H9 (cell line): ENCODE measurements at regions not wholly inside any gene's neighbourhood (a gene's known extent, or its start where the extent isn't known, plus 50 kb on each side); places are given as distances from the start of the nearest gene placed in this dataset.

Source experiments
- DNase-seq: peaks from one replicate; pipeline ENCODE4 v3.0.0-alpha.2; 2017
- H2AFZ ChIP-seq: one replicate; pipeline ENCODE4 v1.6.1; 2013; ENCODE audit warnings: mild to moderate bottlenecking, low read length, control low read depth, moderate library complexity
- H2AK5ac ChIP-seq: 2 replicates; pipeline ENCODE4 v1.6.1; 2013; ENCODE audit warnings: low read length, control low read depth, mixed read lengths; ENCODE audit not compliant: insufficient read length
- H2BK120ac ChIP-seq: one replicate; pipeline ENCODE4 v1.6.1; 2013; ENCODE audit warnings: low read depth, mild to moderate bottlenecking, low read length, control low read depth, inconsistent platforms; ENCODE audit not compliant: poor library complexity, severe bottlenecking
- H2BK12ac ChIP-seq: 2 replicates; pipeline ENCODE4 v1.6.1; 2013; ENCODE audit warnings: low read length, control low read depth, mixed read lengths, low read depth; ENCODE audit not compliant: insufficient read length
- H2BK15ac ChIP-seq: 2 replicates; pipeline ENCODE4 v1.6.1; 2013; ENCODE audit warnings: low read depth, low read length, control low read depth
- H2BK20ac ChIP-seq: one replicate; pipeline ENCODE4 v1.6.1; 2013; ENCODE audit warnings: low read depth, mild to moderate bottlenecking, low read length, control low read depth, inconsistent platforms; ENCODE audit not compliant: poor library complexity, severe bottlenecking
- H2BK5ac ChIP-seq: 2 replicates; pipeline ENCODE4 v1.6.1; 2013; ENCODE audit warnings: low read length, control low read depth, mixed read lengths; ENCODE audit not compliant: insufficient read length
- H3K14ac ChIP-seq: 2 replicates; pipeline ENCODE4 v1.6.1; 2013; ENCODE audit warnings: low read length, control low read depth; ENCODE audit not compliant: insufficient read depth
- H3K18ac ChIP-seq: 2 replicates; pipeline ENCODE4 v1.6.1; 2013; ENCODE audit warnings: low read depth, mild to moderate bottlenecking, mixed read lengths, low read length, control low read depth; ENCODE audit not compliant: insufficient read length
- H3K23ac ChIP-seq: 2 replicates; pipeline ENCODE4 v1.6.1; 2013; ENCODE audit warnings: low read length, control low read depth, mixed read lengths, low read depth; ENCODE audit not compliant: insufficient read length
- H3K23me2 ChIP-seq: 2 replicates; pipeline ENCODE4 v1.6.1; 2013; ENCODE audit warnings: low read depth, mild to moderate bottlenecking, mixed read lengths, low read length, control low read depth; ENCODE audit not compliant: insufficient read length, poor library complexity, severe bottlenecking
- H3K27ac ChIP-seq: 2 replicates; pipeline ENCODE4 v1.5.1; 2013; ENCODE audit warnings: low read length, control low read depth, mixed read lengths, low read depth; ENCODE audit not compliant: insufficient read length
- H3K27me3 ChIP-seq: 2 replicates; pipeline ENCODE4 v1.6.1; 2013; ENCODE audit warnings: low read length, control low read depth, inconsistent platforms; ENCODE audit not compliant: insufficient read depth
- H3K4ac ChIP-seq: 2 replicates; pipeline ENCODE4 v1.6.1; 2013; ENCODE audit warnings: low read depth, mild to moderate bottlenecking, control low read depth, inconsistent platforms, low read length, moderate library complexity
- H3K4me1 ChIP-seq: 2 replicates; pipeline ENCODE4 v1.6.1; 2013; ENCODE audit warnings: low read length, control low read depth, inconsistent platforms; ENCODE audit not compliant: insufficient read depth
- H3K4me2 ChIP-seq: 2 replicates; pipeline ENCODE4 v1.6.1; 2013; ENCODE audit warnings: low read length, control low read depth, mixed read lengths; ENCODE audit not compliant: insufficient read length, insufficient read depth
- H3K56ac ChIP-seq: 2 replicates; pipeline ENCODE4 v1.6.1; 2013; ENCODE audit warnings: low read depth, mild to moderate bottlenecking, mixed read lengths, low read length, control low read depth; ENCODE audit not compliant: insufficient read length
- H3K79me1 ChIP-seq: 2 replicates; pipeline ENCODE4 v1.6.1; 2013; ENCODE audit warnings: low read depth, mild to moderate bottlenecking, moderate library complexity, low read length, control low read depth, inconsistent platforms; ENCODE audit not compliant: insufficient read depth, poor library complexity, severe bottlenecking
- H3K79me2 ChIP-seq: 2 replicates; pipeline ENCODE4 v1.6.1; 2013; ENCODE audit warnings: low read length, control low read depth, inconsistent platforms; ENCODE audit not compliant: insufficient read depth
- H3K9ac ChIP-seq: 2 replicates; pipeline ENCODE4 v1.6.1; 2013; ENCODE audit warnings: low read length, control low read depth, mixed read lengths; ENCODE audit not compliant: insufficient read length; ENCODE audit errors: extremely low read depth
- H3K9me3 ChIP-seq: one replicate; pipeline ENCODE4 v1.6.1; 2013; ENCODE audit warnings: low read depth, low read length, inconsistent platforms; ENCODE audit not compliant: control insufficient read depth
- H3T11ph ChIP-seq: one replicate; pipeline ENCODE4 v1.6.1; 2013; ENCODE audit warnings: mild to moderate bottlenecking, low read length, control low read depth, inconsistent platforms
- H4K20me1 ChIP-seq: one replicate; pipeline ENCODE4 v1.6.1; 2013; ENCODE audit not compliant: control insufficient read depth, insufficient read length, insufficient read depth
- H4K5ac ChIP-seq: 2 replicates; pipeline ENCODE4 v1.6.1; 2013; ENCODE audit warnings: low read depth, mild to moderate bottlenecking, mixed read lengths, low read length, control low read depth; ENCODE audit not compliant: insufficient read length
- H4K8ac ChIP-seq: replicated peaks from 2 replicates; pipeline ENCODE4 v1.6.1; 2013; ENCODE audit warnings: low read length, control low read depth, mixed read lengths, low read depth; ENCODE audit not compliant: insufficient read length
- H4K91ac ChIP-seq: 2 replicates; pipeline ENCODE4 v1.6.1; 2013; ENCODE audit warnings: low read depth, mild to moderate bottlenecking, moderate library complexity, mixed read lengths, low read length, control low read depth; ENCODE audit not compliant: insufficient read length
- H3K27ac Mint-ChIP-seq, 3 experiments: 2 replicates in 2 of 3; 3 replicates in 1 of 3; pipeline ENCODE4 v1.8.0; 2020 to 2021; ENCODE audit warnings: mixed read lengths in 3 of 3, mild to moderate bottlenecking in 1 of 3, moderate library complexity in 1 of 3
- H3K27me3 Mint-ChIP-seq: 2 replicates; pipeline ENCODE4 v1.8.0; 2021; ENCODE audit warnings: low read depth, mild to moderate bottlenecking, moderate library complexity, mixed read lengths
- H3K36me3 Mint-ChIP-seq, 3 experiments: 2 replicates in 2 of 3; 3 replicates in 1 of 3; pipeline ENCODE4 v1.8.0; 2020 to 2021; ENCODE audit warnings: low read depth in 3 of 3, mixed read lengths in 3 of 3; ENCODE audit not compliant: insufficient read depth in 1 of 3
- H3K4me1 Mint-ChIP-seq, 2 experiments: 2 replicates each; pipeline ENCODE4 v1.8.0; 2020; ENCODE audit warnings: mixed read lengths in 2 of 2
- H3K4me3 Mint-ChIP-seq, 2 experiments: 2 replicates in 1 of 2; 3 replicates in 1 of 2; pipeline ENCODE4 v1.8.0; 2020 to 2021; ENCODE audit warnings: mild to moderate bottlenecking in 2 of 2, mixed read lengths in 2 of 2, moderate library complexity in 1 of 2
- H3K9me3 Mint-ChIP-seq, 2 experiments: 2 replicates in 1 of 2; 3 replicates in 1 of 2; pipeline ENCODE4 v1.8.0; 2020; ENCODE audit warnings: mild to moderate bottlenecking in 2 of 2, mixed read lengths in 2 of 2, moderate library complexity in 1 of 2
- WGBS: extraction: QIAGEN DNeasy Blood & Tissue Kit; methylation state at CpG from one replicate; pipeline ENCODE4 v1.1.7; 2013; ENCODE audit warnings: missing lambda C conversion rate, low lambda C conversion rate, mixed read lengths; ENCODE audit not compliant: insufficient read length; ENCODE audit errors: extremely low coverage; 5-methylcytosine and 5-hydroxymethylcytosine counted together
- TF ChIP-seq, protein P1 (sequence below): fragments of 200-600 bp; sonication (generic); conservative IDR thresholded peaks from 3 replicates; pipeline ENCODE4 v1.8.0; 2021; ENCODE audit warnings: antibody characterized with exemption, mild to moderate bottlenecking

DNA sequence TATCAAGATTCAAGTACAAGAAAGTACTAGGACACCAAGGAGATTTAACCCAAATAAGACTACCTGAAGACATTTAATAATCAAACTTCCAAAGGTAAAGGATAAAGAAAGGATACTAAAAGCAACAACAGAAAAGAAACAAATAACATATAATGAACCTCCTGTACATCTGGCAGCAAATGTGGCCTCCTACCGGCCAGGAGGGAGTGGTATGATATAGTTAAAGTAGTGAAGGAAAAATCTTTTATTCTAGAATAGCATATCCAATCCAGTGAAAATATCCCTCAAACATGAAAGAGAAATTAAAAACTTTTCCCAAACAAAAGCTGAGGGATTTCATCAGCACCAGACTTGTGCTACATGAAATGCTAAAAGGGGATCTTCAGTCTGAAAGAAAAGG, 104.7 kb upstream of the GUCY1A2 start:
- Histone ChIP-seq H3K9ac (no peak overlapping the region), H2BK15ac (no peak overlapping the region), H2BK12ac (no peak overlapping the region), H2BK120ac (no peak overlapping the region), H3K14ac (no peak overlapping the region), H3K79me1 (no peaks in the 10 kb centered on the region), H4K91ac (no peak overlapping the region), H2AK5ac (no peak overlapping the region), H3K23me2 (no peaks in the 10 kb centered on the region), H3K4me2 (no peak overlapping the region), H2AFZ (no peak overlapping the region), H3K4me1 (no peaks in the 10 kb centered on the region), H2BK5ac (no peak overlapping the region), H3K18ac (no peak overlapping the region), H3K79me2 (no peaks in the 10 kb centered on the region), H3K56ac (no peak overlapping the region), H3K4ac (no peak overlapping the region), H2BK20ac (no peak overlapping the region), H3K9me3 (no peaks in the 10 kb centered on the region), H4K8ac (no peak overlapping the region), H4K20me1 (no peaks in the 10 kb centered on the region), H3K23ac (no peak overlapping the region), H3K27ac (no peak overlapping the region), H3K27me3 (no peaks in the 10 kb centered on the region), H3T11ph (no peak overlapping the region), H4K5ac (no peak overlapping the region)
- Mint-ChIP-seq H3K4me1 (no peaks in the 10 kb centered on the region), H3K27me3 (no peaks in the 10 kb centered on the region), H3K9me3 (peaks cover 0 to 2% of the 10 kb centered on the region in 2 experiments; a peak in 1 of 5 replicates), H3K27ac (no peak overlapping the region), H3K36me3 (peaks cover 0 to 1% (median 0%) of the 10 kb centered on the region in 3 experiments; a peak in 1 of 7 replicates), H3K4me3 (no peak overlapping the region)
- no peak for DNase-seq
- TF ChIP-seq, protein P1, sequence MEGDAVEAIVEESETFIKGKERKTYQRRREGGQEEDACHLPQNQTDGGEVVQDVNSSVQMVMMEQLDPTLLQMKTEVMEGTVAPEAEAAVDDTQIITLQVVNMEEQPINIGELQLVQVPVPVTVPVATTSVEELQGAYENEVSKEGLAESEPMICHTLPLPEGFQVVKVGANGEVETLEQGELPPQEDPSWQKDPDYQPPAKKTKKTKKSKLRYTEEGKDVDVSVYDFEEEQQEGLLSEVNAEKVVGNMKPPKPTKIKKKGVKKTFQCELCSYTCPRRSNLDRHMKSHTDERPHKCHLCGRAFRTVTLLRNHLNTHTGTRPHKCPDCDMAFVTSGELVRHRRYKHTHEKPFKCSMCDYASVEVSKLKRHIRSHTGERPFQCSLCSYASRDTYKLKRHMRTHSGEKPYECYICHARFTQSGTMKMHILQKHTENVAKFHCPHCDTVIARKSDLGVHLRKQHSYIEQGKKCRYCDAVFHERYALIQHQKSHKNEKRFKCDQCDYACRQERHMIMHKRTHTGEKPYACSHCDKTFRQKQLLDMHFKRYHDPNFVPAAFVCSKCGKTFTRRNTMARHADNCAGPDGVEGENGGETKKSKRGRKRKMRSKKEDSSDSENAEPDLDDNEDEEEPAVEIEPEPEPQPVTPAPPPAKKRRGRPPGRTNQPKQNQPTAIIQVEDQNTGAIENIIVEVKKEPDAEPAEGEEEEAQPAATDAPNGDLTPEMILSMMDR: no peak; the same call in 2 of the 3 replicates
- no CpG with 5 or more reads among the region's 1 CpG for WGBS
